IMR-90 (cell line): ENCODE measurements at regions not wholly inside any gene's neighbourhood (a gene's known extent, or its start where the extent isn't known, plus 50 kb on each side); places are given as distances from the start of the nearest gene placed in this dataset.

Experiments
- ATAC-seq: fragments of 200-7000 bp; cut with Tn5 transposase; 2 replicates; pipeline ENCODE4 v1.9.1; 2020; ENCODE audit warnings: low read depth, mild to moderate bottlenecking, moderate library complexity
- BruUV-seq: library from RNA; stranded (reverse); fragments of 400-500 nt; replicated peaks from 2 replicates; lab custom pipeline; 2021; lab: Mats Ljungman, UMichigan
- CTCF ChIA-PET: fragments of 300-600 bp; formaldehyde crosslinking; extraction: SDS; loops from one replicate; lab custom pipeline; 2021; ENCODE audit warnings: antibody characterized with exemption; lab: Yijun Ruan, JAX
- POLR2A ChIA-PET: fragments of 300-600 bp; sonication (Branson Sonifier 250); formaldehyde crosslinking; loops from one replicate; lab custom pipeline; 2022; ENCODE audit warnings: antibody characterized with exemption; ENCODE audit not compliant: unreplicated experiment; lab: Charles Lee
- DNase-seq: peaks from one replicate; pipeline ENCODE4 v3.0.0; 2013
- H2AFZ ChIP-seq: replicated peaks from 2 replicates; pipeline ENCODE3; 2013; ENCODE audit warnings: low read length, mild to moderate bottlenecking; ENCODE audit not compliant: poor library complexity
- H2AK5ac ChIP-seq: 2 replicates; pipeline ENCODE4 v1.6.1; 2013; ENCODE audit warnings: low read depth, low read length, inconsistent platforms
- H2AK9ac ChIP-seq: replicated peaks from 2 replicates; pipeline ENCODE3; 2013; ENCODE audit warnings: mild to moderate bottlenecking, low read depth, low read length, moderate library complexity; ENCODE audit not compliant: poor library complexity
- H2BK120ac ChIP-seq: 2 replicates; pipeline ENCODE4 v1.6.1; 2013; ENCODE audit warnings: low read depth, low read length, inconsistent platforms
- H2BK15ac ChIP-seq: 3 replicates; pipeline ENCODE4 v1.6.1; 2013; ENCODE audit warnings: low read depth, low read length, inconsistent platforms
- H2BK20ac ChIP-seq: 2 replicates; pipeline ENCODE4 v1.6.1; 2013; ENCODE audit warnings: low read depth, mild to moderate bottlenecking, inconsistent platforms, low read length, moderate library complexity
- H2BK5ac ChIP-seq: 2 replicates; pipeline ENCODE4 v1.6.1; 2013; ENCODE audit warnings: mild to moderate bottlenecking, low read depth, low read length, inconsistent platforms; ENCODE audit not compliant: poor library complexity, severe bottlenecking
- H3K14ac ChIP-seq: replicated peaks from 2 replicates; pipeline ENCODE4 v1.6.1; 2013; ENCODE audit warnings: low read depth, low read length, inconsistent platforms
- H3K18ac ChIP-seq: 2 replicates; pipeline ENCODE4 v1.6.1; 2013; ENCODE audit warnings: low read depth, low read length, control low read depth
- H3K23ac ChIP-seq: 2 replicates; pipeline ENCODE4 v1.6.1; 2013; ENCODE audit warnings: low read depth, low read length, inconsistent platforms
- H3K27ac ChIP-seq: 2 replicates; pipeline ENCODE4 v1.5.1; 2013; ENCODE audit warnings: mild to moderate bottlenecking, control low read depth, low read length; ENCODE audit not compliant: insufficient read depth
- H3K27me3 ChIP-seq: 2 replicates; pipeline ENCODE4 v1.6.1; 2013; ENCODE audit warnings: low read length; ENCODE audit not compliant: control insufficient read depth, insufficient read depth
- H3K36me3 ChIP-seq: 2 replicates; pipeline ENCODE4 v1.6.1; 2013; ENCODE audit warnings: low read length, mixed read lengths; ENCODE audit not compliant: control insufficient read depth, insufficient read depth
- H3K4ac ChIP-seq: 2 replicates; pipeline ENCODE4 v1.6.1; 2013; ENCODE audit warnings: low read depth, low read length, inconsistent platforms
- H3K4me1 ChIP-seq: 2 replicates; pipeline ENCODE4 v1.6.1; 2013; ENCODE audit warnings: low read length, mixed read lengths; ENCODE audit not compliant: control insufficient read depth, insufficient read depth
- H3K4me2 ChIP-seq: 2 replicates; pipeline ENCODE4 v1.6.1; 2013; ENCODE audit warnings: low read depth, mild to moderate bottlenecking, control low read depth, low read length, moderate library complexity
- H3K4me3 ChIP-seq: 2 replicates; pipeline ENCODE4 v1.5.1; 2013; ENCODE audit warnings: low read depth, mild to moderate bottlenecking, control low read depth, low read length, moderate library complexity; ENCODE audit not compliant: insufficient read depth
- H3K56ac ChIP-seq: 2 replicates; pipeline ENCODE4 v1.6.1; 2013; ENCODE audit warnings: low read length, inconsistent platforms; ENCODE audit not compliant: insufficient read depth; ENCODE audit errors: extremely low read depth
- H3K79me1 ChIP-seq, 2 experiments: 2 replicates each; pipeline ENCODE4 v1.6.1; 2013; ENCODE audit warnings: low read length in 2 of 2, inconsistent platforms in 1 of 2, low read depth in 1 of 2
- H3K9ac ChIP-seq: 2 replicates; pipeline ENCODE4 v1.6.1; 2013; ENCODE audit warnings: low read depth, low read length, control low read depth
- H3K9me1 ChIP-seq: 2 replicates; pipeline ENCODE4 v1.6.1; 2013; ENCODE audit warnings: low read length, inconsistent platforms; ENCODE audit not compliant: insufficient read depth
- H3K9me3 ChIP-seq: 2 replicates; pipeline ENCODE4 v1.6.1; 2013; ENCODE audit warnings: low read length; ENCODE audit not compliant: control insufficient read depth, insufficient read depth
- H4K20me1 ChIP-seq: 2 replicates; pipeline ENCODE4 v1.6.1; 2013; ENCODE audit warnings: low read length, inconsistent platforms; ENCODE audit not compliant: insufficient read depth
- H4K5ac ChIP-seq: 2 replicates; pipeline ENCODE4 v1.6.1; 2013; ENCODE audit warnings: mild to moderate bottlenecking, low read depth, low read length, control low read depth
- H4K8ac ChIP-seq, 2 experiments: 2 replicates each; pipeline ENCODE4 v1.6.1; 2013; ENCODE audit warnings: low read depth in 2 of 2, low read length in 2 of 2, control low read depth in 1 of 2, inconsistent platforms in 1 of 2
- H4K91ac ChIP-seq: 2 replicates; pipeline ENCODE4 v1.6.1; 2013; ENCODE audit warnings: low read depth, low read length, inconsistent platforms; ENCODE audit not compliant: insufficient read depth
- BHLHE40 ChIP-seq: fragments of 150-350 bp; IDR thresholded peaks from 2 replicates; pipeline ENCODE4 v1.6.1; 2016; ENCODE audit warnings: mild to moderate bottlenecking, low read depth, low read length
- CEBPB ChIP-seq: IDR thresholded peaks from 2 replicates; pipeline ENCODE4 v1.6.1; 2012; ENCODE audit warnings: low read depth, low read length, improper control_type of control experiment
- CHD1 ChIP-seq: IDR thresholded peaks from 2 replicates; pipeline ENCODE4 v1.6.1; 2012; ENCODE audit warnings: low read depth, low read length, improper control_type of control experiment
- CTCF ChIP-seq: conservative IDR thresholded peaks from 2 replicates; pipeline ENCODE4 v1.5.1; 2012; ENCODE audit warnings: mild to moderate bottlenecking, low read depth, low read length, improper control_type of control experiment
- ELK1 ChIP-seq: fragments of 150-350 bp; IDR thresholded peaks from 2 replicates; pipeline ENCODE4 v1.6.1; 2016; ENCODE audit warnings: low read depth, mild to moderate bottlenecking, low read length, moderate library complexity, borderline replicate concordance
- FOS ChIP-seq: fragments of 150-350 bp; IDR thresholded peaks from 2 replicates; pipeline ENCODE4 v1.6.1; 2016; ENCODE audit warnings: low read depth, low read length
- MAZ ChIP-seq: IDR thresholded peaks from 2 replicates; pipeline ENCODE4 v1.6.1; 2012; ENCODE audit warnings: low read depth, mild to moderate bottlenecking, low read length, improper control_type of control experiment, moderate library complexity, borderline replicate concordance
- MXI1 ChIP-seq: IDR thresholded peaks from 2 replicates; pipeline ENCODE4 v1.6.1; 2012; ENCODE audit warnings: low read depth, mild to moderate bottlenecking, low read length, moderate library complexity, borderline replicate concordance
- NFE2L2 ChIP-seq: fragments of 150-350 bp; IDR thresholded peaks from 2 replicates; pipeline ENCODE4 v1.6.1; 2016; ENCODE audit warnings: low read depth, mild to moderate bottlenecking, low read length
- POLR2A ChIP-seq: IDR thresholded peaks from 2 replicates; pipeline ENCODE4 v1.6.1; 2012; ENCODE audit warnings: mild to moderate bottlenecking, low read depth, low read length
- RAD21 ChIP-seq: IDR thresholded peaks from 2 replicates; pipeline ENCODE4 v1.6.1; 2012; ENCODE audit warnings: low read length, improper control_type of control experiment
- RCOR1 ChIP-seq: IDR thresholded peaks from 2 replicates; pipeline ENCODE4 v1.6.1; 2012; ENCODE audit warnings: mild to moderate bottlenecking, low read length, improper control_type of control experiment; ENCODE audit not compliant: insufficient replicate concordance
- RFX5 ChIP-seq: IDR thresholded peaks from 2 replicates; pipeline ENCODE4 v1.8.0; 2012; ENCODE audit warnings: low read depth, mild to moderate bottlenecking, low read length, moderate library complexity
- SMC3 ChIP-seq: fragments of 150-350 bp; IDR thresholded peaks from 2 replicates; pipeline ENCODE4 v1.6.1; 2016; ENCODE audit warnings: low read depth, mild to moderate bottlenecking, antibody characterized with exemption, low read length, moderate library complexity
- USF2 ChIP-seq: fragments of 150-350 bp; IDR thresholded peaks from 2 replicates; pipeline ENCODE4 v1.6.1; 2017; ENCODE audit warnings: mild to moderate bottlenecking, antibody characterized with exemption, low read length, low read depth
- WGBS, 2 experiments: methylation state at CpG; one replicate each; pipeline versions ENCODE4 v1.1.5 to v1.1.7; 2013; ENCODE audit warnings: missing lambda C conversion rate in 2 of 2; ENCODE audit not compliant: insufficient read length in 1 of 2; ENCODE audit errors: extremely low coverage in 2 of 2; 5-methylcytosine and 5-hydroxymethylcytosine counted together
- dilution Hi-C: fragments of 300-500 bp; cut with HindIII; formaldehyde crosslinking; loops from one replicate; pipeline ENCODE4 v1.14.3; 2018; ENCODE audit warnings: low sequenced_read_pairs; ENCODE audit not compliant: unreplicated experiment
- in situ Hi-C: fragments of 300-500 bp; cut with MboI; formaldehyde crosslinking; loops from 3 replicates; pipeline ENCODE4 v1.14.3; 2019; ENCODE audit warnings: low sequenced_read_pairs, inconsistent platforms, mixed read lengths
- intact Hi-C: fragments of 100-400 bp; cut with micrococcal nuclease; formaldehyde crosslinking; loops from 2 replicates; pipeline ENCODE4 v1.10.0; 2022

- H3K4me2 ChIP-seq = no peak overlapping the region
- no peak overlapping the region for H3K14ac ChIP-seq
- no peak overlapping the region for H2AK9ac ChIP-seq
- peaks cover 4% of the 10 kb centered on the region; the same call in 1 of the 2 replicates for H3K4me1 ChIP-seq
- no peak overlapping the region for H2BK15ac ChIP-seq
- H4K20me1 ChIP-seq = no peaks in the 10 kb centered on the region
- H3K23ac ChIP-seq = no peak overlapping the region
- no peak overlapping the region for H3K4ac ChIP-seq
- ChIA-PET CTCF (no interaction called here), POLR2A (no interaction called here)
- H3K36me3 ChIP-seq = no peaks in the 10 kb centered on the region
- no peaks in the 10 kb centered on the region for H3K9me1 ChIP-seq
- WGBS, 2 experiments = 87% methylated on average over 9 of the region's 30 CpGs; no CpG with 5 or more reads in 1 of the 2 experiments
- intact Hi-C loops = no loop called here
- H3K4me3 ChIP-seq = no peak overlapping the region
- ATAC-seq = no peak
- H3K9me3 ChIP-seq = peaks cover 3% of the 10 kb centered on the region; the same call in 1 of the 2 replicates
- no peak overlapping the region for H4K5ac ChIP-seq
- H2BK120ac ChIP-seq = no peak overlapping the region
- no peak overlapping the region for H2BK5ac ChIP-seq
- H2AFZ ChIP-seq = no peak overlapping the region
- H4K91ac ChIP-seq = no peak overlapping the region
- dilution Hi-C loops = no loop called here
- H3K56ac ChIP-seq = no peak overlapping the region
- H3K27me3 ChIP-seq = peaks cover 9% of the 10 kb centered on the region; the same call in 1 of the 2 replicates
- no TSS peak for BruUV-seq
- H2AK5ac ChIP-seq = no peak overlapping the region
- H2BK20ac ChIP-seq = no peak overlapping the region
- no peaks in the 10 kb centered on the region for H3K79me1 ChIP-seq
- no peak overlapping the region for H3K9ac ChIP-seq
- in situ Hi-C loops = no loop called here
- H4K8ac ChIP-seq = no peak overlapping the region
- no peak for DNase-seq
- H3K27ac ChIP-seq = no peak overlapping the region
- no peak overlapping the region for H3K18ac ChIP-seq
- TF ChIP-seq FOS (no peak), BHLHE40 (no peak), ELK1 (no peak), NFE2L2 (no peak), USF2 (no peak), CEBPB (no peak), POLR2A (no peak), RAD21 (no peak), SMC3 (no peak), CTCF (no peak), RCOR1 (no peak), RFX5 (no peak), MXI1 (no peak), MAZ (no peak), CHD1 (no peak)
These were observed 61.8 kb downstream of the RTP5 start for GRCh38 chr2:241931084-241931975.
